GM19238 (cell line): ENCODE measurements at regions not wholly inside any gene's neighbourhood (a gene's known extent, or its start where the extent isn't known, plus 50 kb on each side); places are given as distances from the start of the nearest gene placed in this dataset.

Experiments
- DNase-seq: peaks from one replicate; pipeline ENCODE4 v3.0.0; 2011; ENCODE audit warnings: low spot score; ENCODE audit not compliant: insufficient read length

GRCh38 chr15:47294765-47295259 lies 422.5 kb upstream of the SEMA6D start:
- no peak for DNase-seq

- DNase-seq = no peak
Measured at GRCh38 chr15:47296881-47297280, 420.4 kb upstream of the SEMA6D start.

GRCh38 chr15:47299846-47300434 lies 417.4 kb upstream of the SEMA6D start:
- no peak for DNase-seq

- no peak for DNase-seq
Measured at GRCh38 chr15:47300596-47300995, 416.7 kb upstream of the SEMA6D start.

GRCh38 chr15:47301481-47301880 lies 415.8 kb upstream of the SEMA6D start:
- no peak for DNase-seq

- DNase-seq = no peak
Measured at GRCh38 chr15:47304656-47305055, 412.6 kb upstream of the SEMA6D start.

GRCh38 chr15:47312161-47312560 lies 405.1 kb upstream of the SEMA6D start:
- no peak for DNase-seq

GRCh38 chr15:47326410-47327333 lies 390.6 kb upstream of the SEMA6D start:
- no peak for DNase-seq

- no peak for DNase-seq
Measured at GRCh38 chr15:47331829-47332393, 385.4 kb upstream of the SEMA6D start.

- no peak for DNase-seq
Measured at GRCh38 chr15:47332481-47332880, 384.8 kb upstream of the SEMA6D start.

- no peak for DNase-seq
Measured at GRCh38 chr15:47333734-47334133, 383.6 kb upstream of the SEMA6D start.

- DNase-seq = no peak
Measured at GRCh38 chr15:47334805-47335535, 382.3 kb upstream of the SEMA6D start.

GRCh38 chr15:47337106-47337505 lies 380.2 kb upstream of the SEMA6D start:
- no peak for DNase-seq

- DNase-seq = no peak
Measured at GRCh38 chr15:47337836-47338235, 379.5 kb upstream of the SEMA6D start.

- DNase-seq = no peak
Measured at GRCh38 chr15:47338771-47339170, 378.5 kb upstream of the SEMA6D start.

- no peak for DNase-seq
Measured at GRCh38 chr15:47339800-47340570, 377.3 kb upstream of the SEMA6D start.

- DNase-seq = no peak
Measured at GRCh38 chr15:47340571-47340920, 376.8 kb upstream of the SEMA6D start.

- no peak for DNase-seq
Measured at GRCh38 chr15:47349179-47349578, 368.1 kb upstream of the SEMA6D start.

GRCh38 chr15:47351501-47351900 lies 365.8 kb upstream of the SEMA6D start:
- no peak for DNase-seq

- no peak for DNase-seq
Measured at GRCh38 chr15:47352217-47352616, 365.1 kb upstream of the SEMA6D start.

GRCh38 chr15:47355759-47356158 lies 361.5 kb upstream of the SEMA6D start:
- DNase-seq = no peak
